ENCODE measurements at regions not wholly inside any gene's neighbourhood (a gene's known extent, or its start where the extent isn't known, plus 50 kb on each side); places are given as distances from the start of the nearest gene placed in this dataset.

- FAIRE-seq: no peak
Measured at GRCh38 chrX:23548164-23548563, 119.1 kb upstream of the PRDX4 start.

GRCh38 chrX:23552303-23552702 lies 115.0 kb upstream of the PRDX4 start:
- FAIRE-seq: no peak

GRCh38 chrX:23554304-23554703 lies 113.0 kb upstream of the PRDX4 start:
- peak; percentile 47 for FAIRE-seq

GRCh38 chrX:23557070-23557469 lies 110.2 kb upstream of the PRDX4 start:
- FAIRE-seq: no peak

GRCh38 chrX:23559975-23560374 lies 107.3 kb upstream of the PRDX4 start:
- FAIRE-seq: no peak

GRCh38 chrX:23570674-23571343 lies 96.5 kb upstream of the PRDX4 start:
- no peak for FAIRE-seq

GRCh38 chrX:23575281-23575680 lies 92.0 kb upstream of the PRDX4 start:
- no peak for FAIRE-seq

- no peak for FAIRE-seq
Measured at GRCh38 chrX:23578079-23578478, 89.2 kb upstream of the PRDX4 start.

- no peak for FAIRE-seq
Measured at GRCh38 chrX:23589496-23589895, 77.8 kb upstream of the PRDX4 start.

- no peak for FAIRE-seq
Measured at GRCh38 chrX:23592741-23593140, 74.6 kb upstream of the PRDX4 start.

- no peak for FAIRE-seq
Measured at GRCh38 chrX:23598575-23598974, 68.7 kb upstream of the PRDX4 start.

- FAIRE-seq: peak; percentile 10
Measured at GRCh38 chrX:23603501-23603900, 63.8 kb upstream of the PRDX4 start.

GRCh38 chrX:23610495-23610894 lies 56.8 kb upstream of the PRDX4 start:
- FAIRE-seq: no peak

- FAIRE-seq: no peak
Measured at GRCh38 chrX:23612846-23613245, 54.4 kb upstream of the PRDX4 start.

- no peak for FAIRE-seq
Measured at GRCh38 chrX:23616361-23616760, 50.9 kb upstream of the PRDX4 start.

Data from colon (tissue), 2 donors.